Kidney epithelial cell (primary cell): ENCODE measurements at regions not wholly inside any gene's neighbourhood (a gene's known extent, or its start where the extent isn't known, plus 50 kb on each side); places are given as distances from the start of the nearest gene placed in this dataset.

ENCODE experiments used
- DNase-seq: peaks from one replicate; pipeline ENCODE4 v3.0.0-alpha.2; 2010; ENCODE audit warnings: low read depth
- H3K27me3 ChIP-seq: 2 replicates; pipeline ENCODE4 v1.6.0; 2011; ENCODE audit warnings: low read length; ENCODE audit not compliant: control insufficient read depth, insufficient read depth
- H3K36me3 ChIP-seq: 2 replicates; pipeline ENCODE4 v1.5.1; 2011; ENCODE audit warnings: low read length; ENCODE audit not compliant: control insufficient read depth, insufficient read depth
- H3K4me3 ChIP-seq: 2 replicates; pipeline ENCODE4 v1.5.1; 2011; ENCODE audit warnings: low read depth, mild to moderate bottlenecking, control low read depth, low read length
- CTCF ChIP-seq: IDR thresholded peaks from 2 replicates; pipeline ENCODE4 v1.5.1; 2011; ENCODE audit warnings: mild to moderate bottlenecking, moderate library complexity, low read length, control low read depth, inconsistent platforms; ENCODE audit not compliant: insufficient read depth, poor library complexity, severe bottlenecking

- H3K27me3 ChIP-seq: no peaks in the 10 kb centered on the region
- H3K4me3 ChIP-seq: no peak overlapping the region
- TF ChIP-seq CTCF: no peak
Observed at GRCh38 chr3:194268654-194269512, 82.2 kb downstream of the CPN2 start.

GRCh38 chr3:194269610-194270145, 81.5 kb downstream of the CPN2 start:
- DNase-seq: no peak
- Histone ChIP-seq H3K27me3 (no peaks in the 10 kb centered on the region), H3K36me3 (no peaks in the 10 kb centered on the region), H3K4me3 (no peak overlapping the region)
- peak; percentile 19 for TF ChIP-seq CTCF

More at GRCh38 chr3:194268654-194269512, 82.2 kb downstream of the CPN2 start:
- no peaks in the 10 kb centered on the region for H3K36me3 ChIP-seq
- DNase-seq: no peak

- Histone ChIP-seq H3K4me3 (no peak overlapping the region), H3K36me3 (no peaks in the 10 kb centered on the region)
- DNase-seq: no peak
Observed at GRCh38 chr3:194270627-194271459, 80.3 kb downstream of the CPN2 start.

GRCh38 chr3:194271460-194272035, 79.6 kb downstream of the CPN2 start:
- no peak for TF ChIP-seq CTCF
- DNase-seq: no peak
- Histone ChIP-seq H3K4me3 (no peak overlapping the region), H3K36me3 (no peaks in the 10 kb centered on the region), H3K27me3 (no peaks in the 10 kb centered on the region)

More at GRCh38 chr3:194270627-194271459, 80.3 kb downstream of the CPN2 start:
- no peak for TF ChIP-seq CTCF
- no peaks in the 10 kb centered on the region for H3K27me3 ChIP-seq

GRCh38 chr3:194272221-194272620, 78.9 kb downstream of the CPN2 start:
- DNase-seq: no peak
- Histone ChIP-seq H3K36me3 (no peaks in the 10 kb centered on the region), H3K4me3 (no peak overlapping the region), H3K27me3 (no peaks in the 10 kb centered on the region)
- TF ChIP-seq CTCF: no peak
